Transverse colon (tissue), 4 donors: ENCODE measurements at regions not wholly inside any gene's neighbourhood (a gene's known extent, or its start where the extent isn't known, plus 50 kb on each side); places are given as distances from the start of the nearest gene placed in this dataset.

ENCODE experiments used
- CTCF ChIP-seq, 5 experiments: fragments of 200-600 bp in 3 of 5; fragments of 450-650 bp in 2 of 5; sonication (generic) in 3 of 5; IDR thresholded peaks; 1 replicate in 2 of 5; 2 replicates in 3 of 5; pipeline ENCODE4 v1.5.1; 2016 to 2017; ENCODE audit warnings: antibody characterized with exemption in 5 of 5, inconsistent platforms in 3 of 5, mild to moderate bottlenecking in 2 of 5, moderate library complexity in 1 of 5
- EP300 ChIP-seq: sonication (generic); formaldehyde crosslinking; IDR thresholded peaks from one replicate; pipeline ENCODE4 v1.6.1; 2017; ENCODE audit warnings: antibody characterized with exemption, low read depth
- POLR2A ChIP-seq: fragments of 450-650 bp; IDR thresholded peaks from one replicate; pipeline ENCODE4 v1.6.1; 2016; ENCODE audit warnings: antibody characterized with exemption, mild to moderate bottlenecking, moderate library complexity
- POLR2AphosphoS5 ChIP-seq, 3 donors: sonication (generic); formaldehyde crosslinking; IDR thresholded peaks; one replicate each; pipeline ENCODE4 v1.6.1; 2016; ENCODE audit warnings: antibody characterized with exemption in 3 of 3

DNA sequence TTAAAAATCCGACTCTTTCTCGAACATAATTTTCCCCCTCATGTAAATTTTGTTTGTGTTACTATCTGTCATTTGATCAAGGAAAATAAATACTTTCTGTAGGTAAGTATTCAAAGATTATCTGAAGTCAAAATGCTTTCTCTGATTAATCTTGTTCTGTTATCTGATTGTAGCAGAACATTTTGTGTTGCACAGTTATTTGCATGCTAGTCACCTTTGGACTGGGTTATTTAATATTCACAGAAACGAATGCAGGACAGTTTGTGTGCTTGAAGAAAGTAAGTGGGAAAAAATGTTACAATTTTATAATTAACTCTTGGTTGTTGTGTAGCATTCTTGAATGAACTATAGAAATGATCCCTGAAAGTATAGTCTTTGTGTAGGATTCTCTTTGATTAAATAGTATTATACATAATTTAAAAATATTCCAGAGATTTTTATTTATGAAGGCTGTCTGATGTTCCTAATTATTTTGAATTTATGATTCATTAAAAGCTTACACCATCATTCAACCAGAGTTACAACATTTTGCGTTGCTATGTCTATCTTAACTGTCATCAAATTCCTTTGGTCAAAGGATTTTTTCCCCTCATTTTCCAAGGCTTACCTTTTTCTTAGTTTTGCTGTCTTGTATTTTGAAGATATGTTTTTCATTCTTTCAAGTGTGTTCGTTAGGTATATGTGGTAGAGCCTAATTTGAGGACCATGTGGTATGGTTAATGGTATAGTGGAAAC lies 176.6 kb downstream of the GIPC2 start:
- no peak for TF ChIP-seq CTCF (IDR thresholded peaks at IDR 0.05)
- no peak for TF ChIP-seq POLR2A
- TF ChIP-seq EP300 = no peak
- TF ChIP-seq POLR2AphosphoS5 (IDR thresholded peaks at IDR 0.05) = no peak
